Stomach (tissue), 4 donors: ENCODE measurements at regions not wholly inside any gene's neighbourhood (a gene's known extent, or its start where the extent isn't known, plus 50 kb on each side); places are given as distances from the start of the nearest gene placed in this dataset.

Experiments used
- POLR2A ChIP-seq, 4 donors: fragments of 450-650 bp; IDR thresholded peaks; one replicate each; pipeline ENCODE4 v1.6.1; 2016; ENCODE audit warnings: antibody characterized with exemption in 4 of 4, control low read depth in 2 of 4, mild to moderate bottlenecking in 1 of 4, moderate library complexity in 1 of 4
- TF ChIP-seq, protein P1 (sequence below), 7 experiments: fragments of 450-650 bp in 4 of 7; fragments of 200-600 bp in 3 of 7; sonication (generic) in 3 of 7; IDR thresholded peaks; one replicate each; pipeline ENCODE4 v1.5.1; 2016 to 2019; ENCODE audit warnings: antibody characterized with exemption in 7 of 7, control low read depth in 2 of 7, mild to moderate bottlenecking in 1 of 7

DNA sequence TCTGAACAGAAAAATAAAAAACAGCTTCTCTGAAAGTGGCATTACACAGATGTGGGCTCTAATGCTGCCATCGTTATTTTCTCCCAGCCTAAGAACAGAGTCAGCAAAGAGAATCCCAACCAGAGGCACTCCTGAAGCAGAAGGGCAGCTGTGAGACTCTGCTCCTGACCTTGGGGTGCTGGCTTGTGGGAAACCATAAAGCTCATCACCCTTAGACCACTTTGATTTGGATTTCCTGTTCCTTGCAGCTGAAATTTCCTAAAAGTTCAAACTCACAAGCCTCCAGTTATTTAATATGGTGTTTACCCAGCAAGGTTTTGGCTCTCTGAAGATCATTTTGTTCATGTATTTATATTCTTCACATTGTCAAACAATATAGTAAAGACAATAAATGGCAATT, 814.8 kb downstream of the TNS3 start:
- TF ChIP-seq, protein P1, sequence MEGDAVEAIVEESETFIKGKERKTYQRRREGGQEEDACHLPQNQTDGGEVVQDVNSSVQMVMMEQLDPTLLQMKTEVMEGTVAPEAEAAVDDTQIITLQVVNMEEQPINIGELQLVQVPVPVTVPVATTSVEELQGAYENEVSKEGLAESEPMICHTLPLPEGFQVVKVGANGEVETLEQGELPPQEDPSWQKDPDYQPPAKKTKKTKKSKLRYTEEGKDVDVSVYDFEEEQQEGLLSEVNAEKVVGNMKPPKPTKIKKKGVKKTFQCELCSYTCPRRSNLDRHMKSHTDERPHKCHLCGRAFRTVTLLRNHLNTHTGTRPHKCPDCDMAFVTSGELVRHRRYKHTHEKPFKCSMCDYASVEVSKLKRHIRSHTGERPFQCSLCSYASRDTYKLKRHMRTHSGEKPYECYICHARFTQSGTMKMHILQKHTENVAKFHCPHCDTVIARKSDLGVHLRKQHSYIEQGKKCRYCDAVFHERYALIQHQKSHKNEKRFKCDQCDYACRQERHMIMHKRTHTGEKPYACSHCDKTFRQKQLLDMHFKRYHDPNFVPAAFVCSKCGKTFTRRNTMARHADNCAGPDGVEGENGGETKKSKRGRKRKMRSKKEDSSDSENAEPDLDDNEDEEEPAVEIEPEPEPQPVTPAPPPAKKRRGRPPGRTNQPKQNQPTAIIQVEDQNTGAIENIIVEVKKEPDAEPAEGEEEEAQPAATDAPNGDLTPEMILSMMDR (IDR thresholded peaks at IDR 0.05) = no peak
- TF ChIP-seq POLR2A (IDR thresholded peaks at IDR 0.05) = no peak
